ENCODE measurements at regions not wholly inside any gene's neighbourhood (a gene's known extent, or its start where the extent isn't known, plus 50 kb on each side); places are given as distances from the start of the nearest gene placed in this dataset.

DNA sequence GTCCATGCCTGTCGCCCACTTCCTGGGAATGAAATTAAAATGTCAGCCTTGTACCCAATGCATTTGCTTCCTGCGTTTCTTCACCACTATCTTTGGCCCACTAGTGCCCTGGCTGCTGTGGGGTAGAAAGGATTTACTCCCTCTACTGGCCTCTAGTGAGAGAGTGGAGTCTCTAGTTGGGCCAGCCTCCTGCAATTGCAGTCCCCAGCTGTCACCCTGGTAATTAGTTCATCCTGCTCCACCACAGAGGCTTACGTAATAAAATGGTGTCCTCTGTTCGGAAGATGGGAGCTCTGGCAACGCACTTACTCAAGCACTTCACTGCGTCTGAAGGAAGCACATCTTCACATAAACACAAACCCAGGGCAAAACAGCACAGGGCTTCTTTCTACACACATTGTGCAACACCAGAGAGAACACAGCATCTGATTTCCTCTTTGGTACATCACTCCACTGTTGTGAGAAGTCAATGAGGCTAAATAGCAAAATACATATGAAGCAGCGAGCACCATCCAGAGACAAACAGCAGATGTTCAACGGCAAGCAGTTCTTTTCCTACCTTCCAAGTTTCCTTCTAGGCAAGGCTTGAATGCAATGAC, 274.6 kb downstream of the LRATD1 start:
- H3K27ac ChIP-seq (ENCODE audit: low read depth, low read length) = no peak overlapping the region
- no peaks in the 10 kb centered on the region for H3K79me2 ChIP-seq (ENCODE audit: insufficient read depth, low read length)
- no peaks in the 10 kb centered on the region for H3K4me1 ChIP-seq (ENCODE audit: insufficient read depth, low read length)
- FAIRE-seq = no peak
- no peak overlapping the region for H3K9ac ChIP-seq (ENCODE audit: low read length)
- no peaks in the 10 kb centered on the region for H3K36me3 ChIP-seq (ENCODE audit: insufficient read depth, low read length)
- no peak overlapping the region for H2AFZ ChIP-seq (ENCODE audit: low read depth, low read length)
- peaks cover 2% of the 10 kb centered on the region for H3K9me3 Mint-ChIP-seq (ENCODE audit: unreplicated experiment)
- H3K27me3 ChIP-seq (ENCODE audit: insufficient read depth, low read length) = no peaks in the 10 kb centered on the region
- no peaks in the 10 kb centered on the region for H3K4me1 Mint-ChIP-seq (ENCODE audit: low read depth, unreplicated experiment)
- TF ChIP-seq CTCF (IDR thresholded peaks at IDR 0.05; ENCODE audit: insufficient read depth, low read depth, low read length) = no peak
- TF ChIP-seq EZH2 (IDR thresholded peaks at IDR 0.05; ENCODE audit: insufficient read depth, low read length) = no peak
- no peak overlapping the region for H3K4me3 Mint-ChIP-seq (ENCODE audit: unreplicated experiment)
- no peaks in the 10 kb centered on the region for H4K20me1 ChIP-seq (ENCODE audit: insufficient read depth, low read length)
- no peaks in the 10 kb centered on the region for H3K36me3 Mint-ChIP-seq (ENCODE audit: low read depth, unreplicated experiment)
- H3K4me3 ChIP-seq (ENCODE audit: insufficient read depth, low read depth, low read length) = no peak overlapping the region
- peaks cover 4% of the 10 kb centered on the region for H3K27me3 Mint-ChIP-seq (ENCODE audit: low read depth, unreplicated experiment)
- no peak overlapping the region for H3K27ac Mint-ChIP-seq (ENCODE audit: unreplicated experiment)
- no peak overlapping the region for H3K4me2 ChIP-seq (ENCODE audit: low read length)
- no peaks in the 10 kb centered on the region for H3K9me3 ChIP-seq (ENCODE audit: insufficient read depth, low read depth, low read length)
- DNase-seq (ENCODE audit: low read depth) = no peak

GRCh38 chr2:14909795-14910194, 277.3 kb downstream of the LRATD1 start:
- no peak overlapping the region for H3K27ac ChIP-seq (ENCODE audit: low read depth, low read length)

More at GRCh38 chr2:14909795-14910194, 277.3 kb downstream of the LRATD1 start:
- FAIRE-seq (no peak), DNase-seq (ENCODE audit: low read depth) (no peak)
- H3K79me2 ChIP-seq (ENCODE audit: insufficient read depth, low read length) = no peaks in the 10 kb centered on the region
- Mint-ChIP-seq H3K4me3 (ENCODE audit: unreplicated experiment) (no peak overlapping the region), H3K4me1 (ENCODE audit: low read depth, unreplicated experiment) (no peaks in the 10 kb centered on the region), H3K9me3 (ENCODE audit: unreplicated experiment) (peaks cover 5% of the 10 kb centered on the region), H3K27me3 (ENCODE audit: low read depth, unreplicated experiment) (peaks cover 4% of the 10 kb centered on the region), H3K36me3 (ENCODE audit: low read depth, unreplicated experiment) (no peaks in the 10 kb centered on the region), H3K27ac (ENCODE audit: unreplicated experiment) (no peak overlapping the region)
- no peaks in the 10 kb centered on the region for H4K20me1 ChIP-seq (ENCODE audit: insufficient read depth, low read length)
- no peak overlapping the region for H3K4me3 ChIP-seq (ENCODE audit: insufficient read depth, low read depth, low read length)
- H3K4me1 ChIP-seq (ENCODE audit: insufficient read depth, low read length) = no peaks in the 10 kb centered on the region
- no peaks in the 10 kb centered on the region for H3K9me3 ChIP-seq (ENCODE audit: insufficient read depth, low read depth, low read length)
- H3K27me3 ChIP-seq (ENCODE audit: insufficient read depth, low read length) = no peaks in the 10 kb centered on the region
- no peak for TF ChIP-seq EZH2 (IDR thresholded peaks at IDR 0.05; ENCODE audit: insufficient read depth, low read length)
- TF ChIP-seq CTCF (IDR thresholded peaks at IDR 0.05; ENCODE audit: insufficient read depth, low read depth, low read length) = no peak
- H3K36me3 ChIP-seq (ENCODE audit: insufficient read depth, low read length) = no peaks in the 10 kb centered on the region
- no peak overlapping the region for H3K9ac ChIP-seq (ENCODE audit: low read length)
- no peak overlapping the region for H3K4me2 ChIP-seq (ENCODE audit: low read length)
- H2AFZ ChIP-seq (ENCODE audit: low read depth, low read length) = no peak overlapping the region
